ENCODE measurements at regions not wholly inside any gene's neighbourhood (a gene's known extent, or its start where the extent isn't known, plus 50 kb on each side); places are given as distances from the start of the nearest gene placed in this dataset.

DNA sequence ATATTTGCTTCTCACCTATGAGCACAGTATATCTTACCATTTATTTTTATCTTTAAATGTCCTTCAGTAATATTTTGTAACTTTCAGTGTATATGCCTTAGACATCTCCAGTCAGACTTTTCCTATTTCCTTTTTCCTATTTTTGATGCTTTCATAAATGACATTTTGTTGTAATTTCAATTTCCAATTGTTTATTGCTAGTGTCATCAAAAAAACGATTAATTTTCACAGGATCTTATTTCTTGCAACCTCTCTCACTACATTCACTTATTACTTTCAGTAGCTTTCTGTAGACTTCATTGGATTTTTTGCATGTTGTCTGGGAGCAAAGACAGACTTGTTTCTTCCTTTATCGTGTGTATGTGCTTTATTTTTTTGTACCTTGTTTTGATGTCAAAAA, 602.4 kb downstream of the AJAP1 start:
- ATAC-seq = no peak

DNA sequence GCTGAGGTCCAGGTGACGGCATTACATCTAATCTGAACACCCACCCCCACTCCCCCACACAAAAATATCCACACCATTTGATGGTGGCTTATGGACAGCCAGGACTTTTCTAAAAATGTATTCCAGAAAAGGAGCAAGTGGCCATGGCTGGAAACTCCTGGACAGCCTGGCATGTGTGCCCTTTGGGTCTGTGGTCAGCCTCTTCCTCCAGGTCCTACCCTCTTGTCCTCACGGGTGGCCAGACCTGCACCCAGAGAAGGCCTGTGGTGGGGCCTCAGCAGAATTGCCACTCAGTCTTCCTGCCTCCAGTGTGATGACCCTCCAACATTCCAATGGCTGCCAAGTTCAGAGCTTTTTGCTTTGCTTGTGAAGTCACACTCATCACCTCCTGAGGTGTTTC, 600.6 kb downstream of the AJAP1 start:
- no peak for ATAC-seq

DNA sequence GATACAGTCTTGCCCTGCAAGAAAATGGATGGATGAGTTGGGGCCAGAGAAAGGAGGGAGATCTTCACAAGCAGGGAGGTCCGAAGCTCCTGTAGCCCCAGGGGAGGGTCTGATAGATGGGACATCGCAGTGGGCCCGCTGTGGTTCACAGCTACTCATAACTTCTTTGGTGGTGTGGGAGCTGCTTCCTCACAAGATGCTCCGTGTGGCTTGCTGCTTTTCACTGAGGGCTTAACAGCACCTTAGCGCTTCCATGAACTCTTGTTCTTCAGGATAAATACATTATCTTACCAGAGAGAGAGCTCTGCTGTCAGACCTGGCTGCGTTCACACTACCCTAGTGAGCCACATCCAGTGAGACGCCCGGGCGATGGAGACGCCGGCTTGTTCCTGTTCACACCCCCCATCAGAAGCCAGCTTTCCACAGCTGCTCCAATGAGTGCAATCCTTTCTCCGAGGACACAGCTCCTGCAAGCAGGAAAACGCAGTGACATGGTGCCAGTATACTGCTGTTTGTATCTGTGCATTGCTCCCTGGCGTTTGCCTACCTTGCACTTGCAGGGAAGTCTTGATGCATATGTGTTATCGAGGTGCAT, 599.8 kb downstream of the AJAP1 start:
- no peak for ATAC-seq

DNA sequence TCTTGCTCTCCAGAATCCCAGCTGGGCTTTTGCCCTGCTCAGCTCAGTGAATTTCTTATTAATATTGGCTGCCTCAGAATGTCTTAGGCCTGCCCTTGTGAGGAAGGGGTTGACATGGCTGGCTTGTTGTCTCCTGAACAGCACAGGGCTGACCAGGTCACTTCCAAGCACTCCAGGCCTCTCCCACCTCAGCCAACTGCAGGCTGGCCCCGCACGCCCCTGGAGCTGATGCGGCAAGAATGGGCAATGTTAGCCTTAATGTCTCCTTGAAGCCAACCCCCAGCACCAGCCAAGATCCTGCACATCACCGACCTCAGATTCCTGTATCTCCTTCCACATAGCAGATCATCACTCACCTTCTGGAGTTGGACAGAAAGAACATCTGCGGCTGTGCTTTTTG, 598.6 kb downstream of the AJAP1 start:
- ATAC-seq = no peak

DNA sequence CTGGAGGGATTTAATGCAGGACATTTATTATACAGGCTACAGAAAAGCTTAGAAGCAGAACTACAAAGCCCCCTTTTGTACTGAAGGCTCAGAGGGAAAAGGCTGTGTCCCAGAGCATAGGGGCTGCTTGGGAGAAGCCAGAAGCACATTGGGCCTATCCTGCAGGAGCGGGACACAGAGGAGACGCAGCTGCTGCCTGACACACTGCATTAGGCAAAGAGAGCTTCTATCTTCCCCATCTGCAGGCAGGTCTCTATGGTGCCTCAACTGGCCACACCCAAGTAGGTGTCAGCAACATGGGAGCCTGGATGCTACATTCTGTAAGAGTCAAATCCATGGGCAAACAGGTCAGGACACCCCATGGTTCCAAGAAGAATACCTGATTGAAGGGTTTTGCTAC, 595.9 kb downstream of the AJAP1 start:
- ATAC-seq = no peak

DNA sequence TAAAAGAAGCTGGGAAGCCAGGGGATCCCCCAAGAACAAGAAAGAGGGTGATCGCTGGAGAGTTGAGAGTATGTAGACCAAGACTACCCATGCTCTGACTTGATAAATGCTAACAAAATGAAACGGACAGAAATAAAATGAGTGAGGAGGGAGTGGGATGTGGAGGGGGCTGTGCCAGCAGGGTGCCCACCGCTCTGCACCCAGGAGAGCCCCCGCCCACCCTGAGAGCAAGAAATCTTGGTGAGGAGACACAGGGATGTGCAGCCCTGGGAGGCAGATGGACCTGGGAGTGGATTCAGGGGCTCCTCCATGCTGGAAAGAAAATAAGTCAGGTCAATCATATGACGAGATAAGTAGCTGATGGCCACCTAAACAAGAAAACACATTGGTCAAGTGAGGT, 590.9 kb downstream of the AJAP1 start:
- ATAC-seq = no peak

DNA sequence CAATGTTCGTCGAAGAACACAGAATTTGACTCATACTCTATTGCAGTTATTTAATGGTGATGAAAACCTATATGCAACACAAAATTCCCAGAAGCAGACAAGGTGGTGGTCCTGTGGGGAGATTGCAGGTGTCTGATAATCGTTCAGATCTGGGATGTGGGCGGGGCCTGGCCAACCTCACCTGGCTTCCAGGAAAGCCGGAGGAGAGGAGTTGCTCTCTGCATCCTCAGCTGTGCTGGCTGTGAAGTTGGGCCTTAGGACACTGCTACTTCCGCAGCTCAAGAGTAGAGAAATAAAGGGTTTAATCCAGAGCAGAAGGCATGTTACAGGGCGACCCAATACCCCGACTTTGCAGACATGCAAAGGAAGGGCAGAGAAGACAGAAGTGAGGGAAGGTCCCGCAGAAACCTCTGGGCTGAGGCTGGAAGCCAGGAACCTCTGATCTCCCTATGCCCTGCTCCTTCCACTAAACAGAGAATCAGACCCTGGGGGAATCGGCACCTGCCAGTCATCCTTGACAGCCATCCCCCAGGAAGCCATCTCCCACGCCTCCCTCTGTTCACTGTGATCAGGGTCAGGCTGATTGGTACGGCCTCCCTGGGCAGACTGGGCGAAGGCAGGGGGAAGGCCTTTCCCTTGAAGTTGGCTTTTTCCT, 590.3 kb downstream of the AJAP1 start:
- no peak for ATAC-seq

DNA sequence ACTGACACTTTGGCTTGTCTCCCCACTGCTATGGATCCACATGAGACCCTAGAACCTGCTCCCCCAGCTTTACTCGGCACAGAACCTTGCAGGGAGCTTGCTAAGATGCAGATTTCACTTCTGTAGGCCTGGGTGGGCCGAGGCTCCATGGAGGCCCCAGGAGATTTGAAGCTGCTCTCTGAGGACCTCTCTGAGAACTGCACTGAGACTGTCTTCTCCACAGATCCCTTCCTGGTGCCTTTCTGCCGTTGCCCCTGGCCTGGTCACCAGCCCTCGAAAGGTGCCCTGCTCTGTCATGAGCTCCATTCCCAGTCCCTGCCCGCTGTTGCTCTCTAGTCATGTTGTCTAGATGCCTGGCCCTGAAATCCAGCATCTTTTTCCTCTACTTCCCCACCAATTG, 588.4 kb downstream of the AJAP1 start:
- no peak for ATAC-seq

DNA sequence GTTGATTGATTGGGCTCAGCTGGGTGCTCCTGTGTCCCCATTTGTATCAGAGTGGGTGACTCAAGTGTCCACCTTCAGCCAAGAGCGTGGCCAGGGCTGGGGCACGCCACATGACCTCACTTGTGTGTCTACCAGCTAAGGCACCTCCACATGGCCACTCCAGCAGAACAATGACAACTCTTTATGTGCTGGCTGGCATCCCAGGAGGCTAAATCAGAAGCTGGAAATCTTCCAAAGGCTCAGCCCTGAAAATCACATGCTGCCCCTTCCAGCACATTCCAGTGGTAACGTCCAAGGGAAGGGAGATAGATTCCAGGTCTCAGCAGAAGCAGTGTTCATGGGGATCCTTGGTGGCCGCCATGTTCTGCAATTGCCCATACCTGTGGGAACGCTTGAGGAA, 585.5 kb downstream of the AJAP1 start:
- no peak for ATAC-seq

DNA sequence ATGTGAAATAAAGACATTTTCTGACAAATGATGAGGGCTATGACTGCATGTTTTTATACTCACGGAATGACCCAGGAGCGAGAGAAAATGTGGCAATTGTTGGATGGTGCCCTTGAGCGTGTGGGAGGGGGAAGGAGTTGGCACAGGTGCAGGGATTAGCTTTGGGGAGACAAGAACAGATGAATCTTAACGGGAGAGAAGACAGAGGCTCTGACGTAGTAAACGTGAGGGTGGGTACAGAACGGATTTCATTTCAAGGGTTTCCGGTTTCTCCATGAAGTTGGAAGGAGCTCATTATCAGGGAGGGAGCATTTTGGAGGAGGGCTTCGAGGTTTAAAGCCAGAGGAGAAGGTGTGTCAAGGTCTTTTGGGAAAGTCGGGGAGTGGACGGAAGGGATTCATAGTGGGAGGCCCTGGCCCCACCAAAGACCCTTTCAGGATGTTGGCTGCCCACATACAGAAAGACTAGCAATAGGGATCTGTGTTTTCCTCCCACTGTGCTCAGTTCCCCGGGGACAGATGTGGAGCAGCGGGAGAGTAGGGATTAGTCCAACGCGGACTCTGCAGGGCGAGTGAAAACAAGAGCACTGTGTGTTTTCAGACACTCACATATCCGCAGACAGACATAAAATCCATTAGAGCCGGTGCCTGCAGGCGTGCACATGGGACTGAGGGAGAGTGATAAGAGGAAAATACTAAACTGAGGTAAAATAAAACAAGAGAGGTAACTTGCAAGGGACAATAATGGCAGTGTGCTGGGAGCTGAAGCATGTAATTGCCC, 584.1 kb downstream of the AJAP1 start:
- no peak for ATAC-seq

DNA sequence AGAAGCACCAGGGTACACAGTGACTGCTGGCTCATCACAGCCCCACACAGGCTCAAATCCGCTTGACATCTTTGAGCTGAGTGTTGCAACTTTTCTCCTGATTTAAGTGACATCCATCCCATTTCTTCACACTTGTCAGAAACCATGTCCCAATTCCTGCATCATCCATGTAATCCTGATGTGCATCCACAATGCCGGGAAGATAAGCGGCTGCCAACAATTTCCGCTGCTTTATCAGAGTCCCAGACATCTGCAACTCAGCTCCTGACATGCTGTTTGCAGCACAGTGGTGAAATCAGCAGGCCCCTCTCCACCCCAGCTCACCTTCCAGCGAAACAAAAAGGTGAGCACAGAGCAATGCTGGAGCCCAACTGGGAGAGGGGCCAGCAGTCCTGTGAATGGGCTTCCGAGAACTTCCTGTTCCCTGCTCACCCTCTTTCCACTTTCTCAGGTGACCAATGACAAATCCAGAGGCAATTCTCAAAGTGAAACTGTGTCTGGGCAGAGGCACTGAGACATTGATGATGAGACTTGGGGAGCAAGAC, 581.0 kb downstream of the AJAP1 start:
- no peak for ATAC-seq

DNA sequence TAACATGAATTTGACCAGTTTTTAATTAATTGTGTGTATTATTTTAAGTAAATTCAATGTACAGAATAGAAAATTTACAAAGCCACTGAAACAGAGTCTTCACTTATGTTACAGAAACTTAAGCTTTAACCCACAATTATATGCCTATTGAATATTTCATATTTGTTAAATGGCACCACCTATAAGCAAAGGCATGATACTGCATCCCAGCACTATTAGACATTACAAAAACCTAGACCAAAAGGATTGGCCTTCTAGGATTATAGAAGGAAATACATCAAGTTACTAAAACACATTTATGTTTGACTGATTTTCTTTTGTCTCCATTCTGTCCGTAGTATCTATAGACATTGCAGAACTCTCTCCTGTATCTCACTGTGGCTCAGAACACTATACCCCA, 578.1 kb downstream of the AJAP1 start:
- ATAC-seq = no peak

DNA sequence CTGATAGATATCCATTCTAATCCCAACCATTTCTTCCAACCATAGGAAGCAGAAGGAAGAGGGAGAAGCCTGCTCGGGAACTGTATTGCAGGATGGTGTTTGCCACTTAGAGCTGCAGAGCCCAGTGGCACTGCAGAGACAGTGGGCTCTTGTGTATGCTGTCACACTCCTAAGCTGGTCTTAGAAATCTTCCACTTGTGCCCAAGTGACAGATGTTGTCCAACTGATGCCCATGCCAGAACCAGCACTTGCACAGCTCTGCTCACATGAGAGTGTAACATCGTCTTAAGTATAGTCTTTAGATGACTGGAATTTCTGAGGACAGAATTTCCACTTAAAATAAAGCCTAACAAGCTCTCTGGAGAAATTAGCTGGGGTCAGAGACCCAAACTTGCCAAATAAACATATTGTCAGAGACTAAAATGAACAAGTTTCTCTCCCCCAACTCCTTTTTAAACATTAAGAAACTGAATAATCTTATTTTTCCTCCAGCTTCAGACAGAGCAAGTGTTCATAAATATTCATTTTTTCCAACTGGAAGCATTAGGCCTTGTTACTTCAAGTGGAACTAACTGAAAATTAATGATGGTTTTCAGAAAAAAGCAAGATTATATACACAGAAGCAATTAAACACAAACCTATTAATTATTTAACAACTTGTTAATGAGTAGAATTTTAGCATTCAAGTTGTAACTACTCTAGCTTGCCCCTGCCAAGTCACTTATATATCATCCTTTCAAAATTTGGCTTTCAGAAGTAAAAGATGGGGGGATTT, 577.3 kb downstream of the AJAP1 start:
- ATAC-seq = no peak

DNA sequence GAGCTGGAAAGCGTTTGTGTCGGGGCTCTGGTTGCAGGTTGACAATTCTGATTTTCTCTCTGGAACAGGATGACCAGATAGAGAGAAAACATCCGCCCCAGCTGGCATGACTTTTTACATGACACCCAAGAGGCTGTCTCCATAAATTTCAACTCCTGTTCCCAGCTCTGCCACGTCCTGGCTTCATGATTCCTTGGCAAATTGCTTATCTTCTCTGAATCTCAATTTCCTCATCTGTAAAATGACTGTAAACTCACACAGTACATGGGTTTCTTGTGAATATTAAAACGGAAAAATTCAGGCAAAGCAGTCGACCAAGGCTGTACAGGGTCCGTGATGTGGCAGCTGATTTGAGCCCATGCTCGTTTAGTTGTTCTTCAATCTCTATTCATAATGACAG, 572.7 kb downstream of the AJAP1 start:
- no peak for ATAC-seq

DNA sequence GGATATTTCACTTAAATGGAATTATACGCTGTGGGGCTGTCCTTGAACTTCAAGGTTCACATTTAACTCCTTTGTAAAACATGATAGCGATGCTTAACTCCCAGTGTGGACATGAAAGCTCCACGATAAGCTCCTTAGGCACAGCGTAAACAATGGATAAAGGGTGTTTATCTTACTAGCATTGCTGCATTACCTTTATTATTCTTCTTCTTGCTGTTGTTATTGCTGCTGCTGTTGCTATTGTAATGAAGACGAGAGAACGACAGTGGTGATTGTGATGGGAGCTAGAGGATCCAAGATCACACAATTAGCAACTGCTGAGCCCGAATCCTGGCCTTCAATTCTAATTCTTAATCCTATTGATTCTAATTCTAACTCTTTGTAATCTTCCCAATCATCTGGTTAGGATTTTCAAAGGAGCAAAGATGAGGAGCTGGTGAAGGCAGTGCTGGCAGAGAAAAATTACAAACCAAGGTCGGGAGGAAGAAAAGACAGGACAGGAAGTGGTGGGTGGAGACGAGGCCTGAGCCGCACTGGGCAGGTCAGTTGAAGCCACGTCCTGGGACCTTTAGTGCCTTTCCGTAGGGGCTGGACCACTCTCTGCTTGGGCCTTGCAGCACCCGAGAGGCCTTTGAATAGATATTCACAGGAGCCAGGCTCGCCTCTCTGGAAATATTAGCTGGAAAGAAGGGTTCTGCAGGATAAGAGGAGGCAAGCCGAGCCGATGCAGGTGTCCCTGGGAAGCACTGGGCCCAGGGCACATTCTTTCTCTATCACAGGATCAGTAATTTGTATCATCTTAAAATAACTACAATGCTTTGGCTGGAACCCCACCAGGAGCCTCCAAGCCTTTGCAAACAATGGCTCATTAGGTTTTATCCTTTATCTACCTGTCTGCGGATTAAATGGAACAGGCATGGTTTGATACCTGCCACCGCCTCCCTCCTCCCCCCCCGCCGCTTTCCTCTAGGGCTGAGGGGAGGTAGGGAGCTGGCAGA, 571.6 kb downstream of the AJAP1 start:
- no peak for ATAC-seq

DNA sequence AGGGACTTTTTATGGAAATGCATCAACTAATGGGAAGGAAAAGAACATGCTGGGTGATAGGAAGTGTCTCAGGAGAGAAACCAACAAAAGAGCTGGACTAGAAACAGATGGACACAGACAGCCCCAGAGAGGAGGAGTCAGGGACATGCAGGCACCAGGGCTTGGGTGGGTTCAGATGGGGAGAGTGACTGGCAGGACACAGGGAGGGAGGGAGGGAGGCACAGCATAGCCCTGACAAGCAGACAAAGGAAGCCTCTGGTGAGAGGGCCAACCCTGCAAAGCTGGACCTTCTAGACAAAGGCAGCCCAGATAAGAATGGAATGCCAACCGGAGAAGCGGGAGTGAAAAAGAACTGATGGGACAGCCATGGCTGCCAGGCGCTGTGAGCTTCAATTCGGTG, 568.8 kb downstream of the AJAP1 start:
- ATAC-seq = no peak

DNA sequence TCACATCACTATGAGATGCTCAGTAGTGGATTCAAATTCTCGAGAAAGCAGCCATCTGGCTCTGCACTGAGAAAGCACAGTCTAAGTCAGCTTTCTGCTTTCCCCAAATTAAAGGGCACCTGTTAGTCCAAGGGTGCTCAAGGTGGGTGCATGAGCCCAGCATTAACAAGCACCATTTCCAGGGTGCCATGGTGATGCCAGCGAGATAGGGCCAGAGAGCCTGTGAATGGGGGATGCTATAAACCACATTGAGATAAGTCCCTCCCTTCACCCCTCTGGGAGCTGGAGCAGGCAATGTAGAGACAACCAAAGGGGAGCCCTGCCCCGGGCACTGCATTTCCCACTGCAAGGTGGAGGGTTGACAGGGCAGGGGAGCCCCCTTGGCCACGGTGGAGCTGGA, 568.2 kb downstream of the AJAP1 start:
- ATAC-seq = no peak

DNA sequence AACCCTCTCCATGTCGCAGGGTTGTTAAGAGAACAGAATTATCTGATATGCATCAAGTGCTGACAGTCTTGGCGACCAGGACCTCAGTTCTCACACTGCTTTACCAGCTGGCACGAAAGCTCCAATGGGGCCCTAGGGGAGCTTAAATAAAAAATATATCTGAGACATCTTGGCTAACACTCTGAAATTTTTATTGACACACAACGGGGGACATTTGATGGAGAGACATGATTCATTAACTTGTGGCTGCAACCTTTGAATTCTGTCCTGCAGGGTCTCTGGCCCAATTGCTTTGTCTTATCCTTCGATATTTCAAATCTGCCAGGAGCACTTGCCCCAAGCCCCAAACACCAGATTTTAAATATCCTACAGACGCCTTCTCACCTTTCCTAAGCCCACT, 567.0 kb downstream of the AJAP1 start:
- ATAC-seq = no peak

DNA sequence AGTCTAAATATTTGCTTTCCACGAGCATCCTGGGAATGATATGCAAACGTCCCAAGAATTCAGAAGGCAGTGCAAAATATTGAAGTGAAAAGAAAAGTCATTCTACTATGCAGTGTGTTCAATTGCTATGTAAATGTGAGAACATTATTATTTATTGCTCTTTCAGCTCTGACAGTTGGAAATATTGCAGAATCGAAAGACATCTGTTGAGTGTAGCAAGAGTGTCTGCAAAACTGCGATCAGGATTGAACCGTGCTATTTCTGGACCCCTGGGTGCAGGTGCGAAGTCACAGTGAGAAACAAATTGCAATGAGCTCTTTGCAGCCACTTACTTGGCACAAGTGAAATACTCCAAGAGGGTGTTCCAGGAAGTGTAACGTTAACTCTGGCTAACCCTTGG, 566.4 kb downstream of the AJAP1 start:
- ATAC-seq = no peak

DNA sequence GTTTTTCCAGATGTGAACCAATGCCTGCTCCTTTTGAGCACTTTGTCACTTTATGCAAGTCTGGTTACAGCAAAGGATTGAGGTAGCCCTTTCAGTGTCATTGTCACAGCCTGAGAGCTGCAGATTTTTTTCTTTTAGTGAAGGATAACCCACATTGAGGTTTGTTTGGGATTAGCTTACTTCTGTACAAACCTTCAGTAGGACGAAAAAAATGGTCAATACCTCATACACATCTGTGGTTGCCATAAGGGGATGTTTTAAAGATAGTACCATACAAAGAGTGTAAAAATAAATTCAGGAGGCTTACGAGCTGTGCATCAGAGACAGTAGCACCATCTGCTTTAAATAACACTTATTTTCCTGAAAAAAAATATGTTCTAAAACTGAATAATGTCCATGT, 566.0 kb downstream of the AJAP1 start:
- no peak for ATAC-seq

DNA sequence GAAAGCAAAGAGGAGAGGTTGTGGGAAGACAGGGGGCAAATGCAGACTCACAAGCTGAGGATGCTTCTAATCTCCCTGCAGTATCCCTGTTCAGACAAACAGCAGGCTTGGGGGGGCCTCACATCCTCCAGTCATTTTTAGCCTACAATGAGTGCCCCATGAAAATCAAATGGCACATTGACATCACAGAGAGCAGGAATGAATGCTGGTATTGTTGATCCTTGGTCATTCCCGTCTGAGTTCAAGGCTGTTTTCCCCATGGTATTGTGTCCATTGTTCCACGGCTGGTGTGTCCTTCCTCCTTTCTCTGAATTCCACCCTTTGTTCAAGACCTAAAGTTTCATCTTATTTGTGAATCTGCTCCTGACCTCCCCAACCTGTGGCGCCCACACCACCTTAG, 545.6 kb downstream of the AJAP1 start:
- ATAC-seq = no peak

DNA sequence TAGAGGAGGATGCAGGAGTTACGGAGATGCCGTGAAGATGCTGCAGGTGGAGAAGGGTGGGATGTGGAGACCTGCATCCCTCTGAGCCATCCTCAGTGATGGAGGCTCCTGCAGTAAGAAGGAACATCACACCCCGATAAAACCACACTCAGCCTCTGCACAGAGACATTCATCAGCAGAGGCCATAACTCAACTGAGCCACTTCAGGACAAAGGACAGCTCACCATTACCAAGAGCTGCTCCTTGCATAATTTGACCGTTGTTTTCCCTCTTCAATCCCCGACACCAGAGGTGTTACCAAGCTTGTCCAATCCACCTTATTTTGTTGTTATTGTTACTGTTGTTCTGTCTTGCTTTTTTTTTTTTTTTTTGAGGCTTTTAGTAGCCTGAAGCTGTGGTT, 543.9 kb downstream of the AJAP1 start:
- no peak for ATAC-seq
